GM21381 (cell line): ENCODE measurements at regions not wholly inside any gene's neighbourhood (a gene's known extent, or its start where the extent isn't known, plus 50 kb on each side); places are given as distances from the start of the nearest gene placed in this dataset.

ENCODE experiments used
- ATAC-seq: cut with Tn5 transposase; IDR thresholded peaks from one replicate; pipeline ENCODE4 v1.9.1; 2021; ENCODE audit warnings: mild to moderate bottlenecking, moderate library complexity; ENCODE audit not compliant: unreplicated experiment

DNA sequence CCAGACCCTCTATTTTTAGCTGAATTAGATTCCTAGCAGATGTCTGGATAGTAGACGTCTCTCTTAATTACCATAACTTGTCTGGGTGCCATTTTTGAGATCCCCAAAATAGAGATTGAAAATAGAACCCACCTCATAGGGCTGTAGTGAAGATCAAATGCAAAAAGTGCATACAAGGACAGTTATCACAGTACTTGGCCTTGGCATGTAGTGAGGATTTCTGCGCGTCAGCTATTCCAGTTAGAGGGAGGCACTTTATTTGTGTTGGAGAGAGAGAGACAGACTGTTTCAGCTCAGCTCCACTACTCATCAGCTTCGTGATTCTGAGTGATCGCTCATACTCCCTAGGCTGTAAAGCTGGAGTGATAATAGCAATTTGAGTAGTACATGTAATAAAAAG is 59.6 kb upstream of the CDH13 start:
- ATAC-seq: no peak

DNA sequence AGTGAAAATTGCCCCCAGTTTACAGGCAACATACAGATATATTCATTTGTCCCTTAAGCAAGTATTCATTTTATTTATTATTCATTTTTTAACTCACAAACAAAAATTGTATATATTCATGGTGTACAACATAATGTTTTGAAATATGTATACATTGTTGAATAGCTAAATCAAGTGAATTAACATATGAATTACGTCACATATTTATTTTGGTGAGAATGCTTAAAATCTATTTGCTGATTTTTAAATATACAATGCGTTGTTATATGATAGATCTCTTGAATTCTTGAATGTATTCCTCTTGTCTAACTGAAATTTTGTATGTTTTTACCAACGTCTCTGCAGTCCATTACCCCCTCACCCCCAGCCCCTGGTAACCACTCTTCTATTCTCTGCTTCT is 63.4 kb upstream of the CDH13 start:
- ATAC-seq: no peak

DNA sequence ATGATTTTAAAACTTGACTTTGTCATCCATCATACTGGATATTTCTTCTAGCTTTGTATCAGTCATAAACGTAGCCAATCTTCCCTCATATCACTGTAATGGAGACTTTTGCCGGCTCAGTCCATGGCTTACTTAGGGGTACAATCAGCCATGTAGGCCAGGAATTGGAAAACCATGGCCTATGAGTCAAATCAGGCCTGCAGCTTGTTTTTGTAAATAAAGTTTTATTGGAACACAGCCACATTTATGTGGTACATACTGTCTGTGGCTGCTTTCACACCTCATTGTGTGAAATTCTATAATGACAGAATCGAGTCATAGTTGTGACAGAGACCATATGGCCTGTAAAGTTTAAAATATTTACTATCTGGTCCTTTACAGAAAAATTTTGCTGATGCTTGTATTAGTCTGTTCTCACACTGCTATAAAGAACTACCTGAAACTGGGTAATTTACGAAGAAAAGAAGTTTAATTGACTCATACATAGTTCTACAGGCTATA is 64.5 kb upstream of the CDH13 start:
- ATAC-seq: no peak

DNA sequence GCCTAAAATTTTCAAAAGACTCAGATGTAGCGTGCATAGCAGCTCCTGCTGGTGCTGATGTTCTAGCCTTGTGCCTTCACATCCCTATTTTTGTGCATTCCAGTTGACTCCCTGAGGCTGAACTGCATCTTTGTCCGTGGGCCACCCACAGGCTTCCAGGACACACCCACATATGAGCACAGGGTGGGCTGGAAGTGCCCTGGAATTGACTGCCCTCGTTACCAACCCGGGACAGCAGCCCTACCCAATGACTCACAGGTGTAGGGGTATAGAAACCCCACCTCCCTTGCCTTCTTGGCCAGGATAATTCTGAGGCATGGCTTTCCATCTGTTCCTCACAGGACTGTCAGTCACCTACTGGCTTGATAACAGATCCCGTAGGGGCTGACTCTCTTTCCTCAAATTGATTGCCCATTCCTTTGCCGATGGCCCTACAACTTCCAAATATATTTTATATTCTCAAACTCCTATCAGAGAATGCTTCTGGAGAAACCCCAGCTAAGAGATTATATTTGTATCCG is 65.9 kb upstream of the CDH13 start:
- ATAC-seq: no peak

DNA sequence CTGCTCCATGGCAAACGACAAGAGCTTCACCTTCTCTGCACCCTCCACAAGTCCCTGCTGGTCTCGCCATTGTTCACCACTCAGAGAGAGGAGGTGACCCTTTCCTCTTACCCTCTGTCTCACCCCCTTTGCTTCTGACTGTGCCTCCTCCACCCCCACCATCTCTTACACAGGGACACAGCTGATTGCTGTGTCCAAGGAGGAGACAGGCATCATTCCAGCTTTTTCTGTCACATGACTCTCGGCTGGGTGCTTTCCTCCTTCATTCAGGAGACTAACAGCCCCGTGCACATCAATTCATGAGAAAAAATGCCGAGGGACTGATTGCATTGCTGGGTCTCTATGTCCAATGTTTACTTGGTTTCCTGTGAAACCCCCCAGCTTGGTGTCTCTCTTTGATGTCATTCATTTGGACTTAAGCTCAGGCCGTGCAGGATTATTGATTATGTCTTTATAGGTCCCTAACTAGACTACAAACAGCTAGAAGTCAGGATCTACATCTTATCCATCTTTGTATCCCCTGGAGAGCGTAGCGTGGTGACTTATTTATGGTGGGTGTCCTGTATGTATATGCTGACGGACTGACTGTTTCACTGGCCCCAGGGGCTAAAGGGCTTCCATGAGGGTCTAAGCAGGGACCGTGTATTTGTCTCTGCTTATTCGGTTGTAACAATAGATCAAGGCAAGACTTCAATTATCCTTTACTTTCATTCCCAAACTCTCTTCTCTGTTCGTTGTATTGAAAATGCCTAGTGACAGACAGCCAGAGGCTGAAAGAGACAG is 82.2 kb upstream of the CDH13 start:
- no peak for ATAC-seq

DNA sequence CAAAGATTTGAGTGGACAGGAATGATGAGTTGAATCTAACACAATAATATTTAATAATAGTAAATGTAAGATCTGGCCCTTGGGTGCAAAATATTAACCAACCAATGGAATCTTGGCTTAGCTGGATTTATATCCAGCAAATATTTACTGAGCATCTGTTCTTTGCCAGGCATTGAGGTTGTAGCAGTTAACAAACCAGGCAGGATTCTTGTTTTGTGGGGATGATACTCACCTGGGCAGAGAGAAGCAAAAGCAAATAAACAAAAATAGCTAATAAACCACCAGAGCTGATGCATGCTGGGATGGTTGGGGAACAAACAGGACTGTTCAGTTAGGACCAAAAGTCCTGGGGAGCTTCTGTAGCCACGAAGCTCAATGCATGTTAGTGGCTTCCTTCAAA is 84.1 kb upstream of the CDH13 start:
- no peak for ATAC-seq

DNA sequence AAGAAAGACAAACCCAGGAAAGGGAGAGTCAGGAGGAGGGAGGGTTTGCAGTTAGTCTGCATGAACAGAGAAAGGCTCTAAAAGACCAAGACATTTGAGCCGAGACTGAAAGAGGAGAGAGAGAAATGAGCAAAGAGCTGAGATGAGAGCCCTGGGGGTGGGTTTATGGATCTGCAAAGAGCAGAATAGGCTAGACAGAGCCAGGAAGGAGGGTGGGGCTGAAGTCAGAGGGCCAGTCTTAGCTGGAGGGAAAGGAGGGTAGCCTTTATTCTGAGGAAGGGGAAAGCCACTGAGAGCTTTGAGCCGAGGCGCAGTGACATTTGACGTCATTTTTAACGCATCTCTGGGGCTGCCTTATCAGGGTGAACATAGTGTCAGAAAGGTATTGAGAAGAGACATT is 85.7 kb upstream of the CDH13 start:
- no peak for ATAC-seq

DNA sequence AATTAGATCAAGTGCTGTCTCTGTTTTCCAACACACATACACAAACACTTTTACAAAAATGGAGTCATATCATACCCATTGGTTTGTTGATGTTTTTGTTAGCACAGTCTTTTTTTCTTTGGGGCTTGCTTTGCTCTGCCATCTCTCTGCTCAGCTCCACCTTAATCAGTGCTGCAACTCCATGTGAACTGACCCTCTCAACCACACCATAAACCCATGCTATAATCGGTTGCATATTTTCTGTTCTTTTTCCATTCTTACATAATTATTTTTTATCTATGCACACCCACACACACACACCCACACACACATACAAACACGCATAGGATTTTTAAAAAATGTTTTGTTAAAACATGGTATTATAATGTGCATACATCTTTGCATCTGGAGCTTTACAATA is 91.0 kb upstream of the CDH13 start:
- no peak for ATAC-seq

DNA sequence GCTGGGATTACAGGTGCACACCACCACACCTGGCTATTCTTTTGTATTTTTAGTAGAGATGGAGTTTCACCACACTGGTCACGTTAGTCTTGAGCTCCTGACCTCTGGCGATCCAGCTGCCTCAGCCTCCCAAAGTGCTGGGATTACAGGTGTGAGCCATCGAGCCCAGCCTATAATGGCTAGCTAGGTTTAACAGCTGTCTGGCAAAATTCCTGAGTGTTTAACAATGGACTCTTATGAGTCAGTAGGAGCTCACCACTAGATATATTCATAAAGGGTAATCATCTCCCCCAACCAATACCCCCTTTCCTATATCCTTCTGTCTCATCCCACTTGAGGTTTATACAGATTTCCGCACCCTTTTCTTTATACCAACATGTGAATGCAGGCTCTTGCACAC is 91.5 kb upstream of the CDH13 start:
- ATAC-seq: no peak

DNA sequence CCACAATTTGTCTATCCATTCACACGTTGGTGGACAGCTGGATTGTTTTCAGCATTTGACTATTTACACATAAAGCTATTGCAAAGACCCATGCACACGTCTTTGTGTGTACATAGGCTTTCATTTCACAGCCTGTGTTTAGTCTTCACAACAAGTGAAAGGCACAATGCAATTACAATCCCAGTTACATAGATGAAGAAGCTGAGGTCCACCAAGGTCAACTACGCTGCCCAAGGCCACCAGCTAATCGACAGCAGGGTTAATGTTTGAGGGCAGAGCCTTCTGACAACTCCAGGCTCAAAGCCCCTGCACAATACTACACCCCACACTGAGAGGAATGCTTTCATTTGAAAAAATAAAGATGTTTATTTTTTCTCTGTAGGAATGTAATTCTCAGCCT is 93.6 kb upstream of the CDH13 start:
- ATAC-seq: no peak

DNA sequence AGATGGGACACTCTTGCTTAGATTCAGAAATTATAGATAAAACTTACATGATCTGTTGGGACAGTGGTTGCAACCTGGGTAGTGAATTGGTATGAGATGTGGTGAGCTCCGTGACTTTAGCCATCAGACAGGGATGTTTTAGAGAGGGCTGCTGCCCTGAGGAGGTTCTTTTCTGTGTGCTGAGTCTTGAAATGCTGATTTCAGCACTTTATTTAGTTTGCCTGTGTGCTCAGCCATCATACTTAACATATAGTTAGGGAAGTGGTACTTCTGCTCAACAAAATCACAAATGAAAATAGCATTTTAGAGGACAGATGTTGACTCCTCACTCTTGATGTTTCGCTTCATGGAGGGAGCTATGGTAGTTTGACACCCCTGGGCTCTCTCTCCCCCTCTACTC is 95.9 kb upstream of the CDH13 start:
- no peak for ATAC-seq

DNA sequence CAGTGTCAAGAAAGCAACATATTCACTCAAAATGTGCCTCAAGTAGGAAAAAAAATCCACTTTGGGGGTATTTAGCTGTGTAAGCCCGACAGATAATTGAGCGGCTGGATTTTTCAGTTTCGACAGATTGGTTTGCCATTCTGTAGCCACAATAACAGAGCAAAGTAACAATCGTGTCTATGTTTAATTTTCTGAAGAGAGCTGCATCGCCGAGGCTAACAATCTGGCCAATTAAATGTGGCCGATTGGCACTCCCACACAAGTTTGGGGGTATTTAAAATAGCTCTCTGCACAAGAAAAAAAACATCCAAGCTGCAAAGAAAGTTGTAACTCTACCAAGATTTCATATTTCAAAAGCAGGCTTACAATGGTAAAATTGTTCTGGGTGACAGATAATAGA is 99.7 kb upstream of the CDH13 start:
- no peak for ATAC-seq

DNA sequence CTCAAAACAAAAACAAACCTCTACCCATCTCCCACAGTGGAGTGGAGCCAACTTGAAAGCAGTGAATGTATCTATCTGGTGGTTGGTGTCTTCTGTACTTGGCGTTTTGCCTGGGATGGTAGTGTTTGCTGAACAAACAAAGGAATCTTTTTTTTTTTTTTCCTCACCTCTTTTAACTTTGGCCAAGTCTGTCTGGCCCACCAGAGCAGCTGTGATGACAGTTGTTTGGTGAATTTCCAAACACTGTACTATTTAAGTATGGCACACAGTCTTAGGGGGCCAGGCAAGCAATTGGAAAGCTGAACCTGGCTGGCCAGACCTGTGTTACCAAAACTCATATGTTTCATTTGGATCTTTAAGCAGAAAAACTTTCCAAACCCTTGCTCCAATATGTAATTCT is 101.8 kb upstream of the CDH13 start:
- no peak for ATAC-seq

DNA sequence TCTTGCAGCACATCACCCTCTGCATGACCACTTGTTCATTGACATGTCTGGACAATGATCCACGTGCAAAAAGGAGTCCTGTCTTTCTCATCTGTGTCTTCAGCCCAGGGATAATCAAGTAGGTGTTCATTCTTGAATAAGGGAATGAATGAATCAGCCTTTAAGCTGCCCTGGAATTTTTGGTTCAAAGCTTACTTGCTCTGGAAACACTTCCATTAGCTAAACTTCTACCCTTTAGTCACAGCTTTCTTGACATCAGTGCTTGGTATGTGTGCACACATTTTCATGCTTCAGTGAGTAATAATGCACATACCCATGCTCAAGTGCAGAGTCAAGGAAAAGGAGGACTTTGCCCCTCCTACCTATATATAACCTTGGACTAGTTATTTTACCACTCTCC is 103.0 kb upstream of the CDH13 start:
- no peak for ATAC-seq

DNA sequence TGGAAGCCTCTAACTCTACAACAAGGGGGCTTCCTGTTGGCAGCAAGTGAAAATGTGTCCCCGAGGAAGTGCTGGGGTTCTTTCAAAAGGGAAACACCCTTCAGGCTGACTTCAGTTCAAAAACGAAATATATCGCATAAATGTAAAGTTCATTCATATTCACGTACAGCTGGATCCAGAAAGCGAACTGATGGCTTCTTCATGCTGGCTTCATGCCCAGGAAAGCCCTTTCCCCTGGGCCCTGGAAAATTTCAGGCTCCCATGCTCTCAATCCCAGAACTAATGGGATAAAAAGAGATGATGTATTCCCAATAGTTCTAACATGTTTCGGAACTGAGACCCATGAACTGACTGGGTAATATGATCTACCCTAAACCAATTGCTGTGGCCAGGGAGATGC is 104.7 kb upstream of the CDH13 start:
- ATAC-seq: no peak

DNA sequence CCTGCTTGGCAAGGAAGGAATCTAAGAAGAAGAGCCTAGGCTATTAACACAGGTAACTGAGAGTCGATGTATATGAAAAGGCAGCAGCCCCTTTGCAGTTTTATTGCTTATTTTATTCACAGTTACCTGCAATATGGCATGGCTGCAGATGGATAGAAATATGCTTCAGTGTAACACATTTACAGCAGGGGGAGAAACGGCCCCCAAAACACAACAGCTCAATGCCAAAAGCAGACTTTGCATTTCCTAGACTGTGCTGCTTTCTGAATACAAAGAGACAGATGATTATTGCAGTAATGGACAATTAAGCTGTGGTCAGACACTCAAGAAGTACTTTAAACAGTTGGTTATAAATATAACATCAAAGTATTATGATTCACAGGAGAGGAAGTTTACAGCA is 108.0 kb upstream of the CDH13 start:
- ATAC-seq: no peak

DNA sequence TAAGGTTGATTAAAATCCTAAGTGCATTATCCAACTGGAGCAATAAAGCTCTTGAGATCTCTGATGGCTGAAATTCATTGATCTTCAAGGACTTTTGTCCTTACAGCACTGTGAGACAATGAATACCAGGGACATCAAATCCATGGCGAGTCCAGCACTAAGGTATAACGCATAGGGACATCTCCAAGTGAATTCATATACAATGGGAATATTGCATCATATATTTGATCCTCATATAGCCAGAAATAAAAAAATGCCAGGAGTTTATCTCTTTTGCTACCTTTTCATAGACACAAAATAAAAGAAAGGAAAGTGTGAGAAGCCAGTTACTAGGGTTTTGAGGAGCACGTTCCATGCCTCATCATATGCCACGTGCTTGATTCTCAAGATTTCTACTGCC is 112.5 kb upstream of the CDH13 start:
- no peak for ATAC-seq

DNA sequence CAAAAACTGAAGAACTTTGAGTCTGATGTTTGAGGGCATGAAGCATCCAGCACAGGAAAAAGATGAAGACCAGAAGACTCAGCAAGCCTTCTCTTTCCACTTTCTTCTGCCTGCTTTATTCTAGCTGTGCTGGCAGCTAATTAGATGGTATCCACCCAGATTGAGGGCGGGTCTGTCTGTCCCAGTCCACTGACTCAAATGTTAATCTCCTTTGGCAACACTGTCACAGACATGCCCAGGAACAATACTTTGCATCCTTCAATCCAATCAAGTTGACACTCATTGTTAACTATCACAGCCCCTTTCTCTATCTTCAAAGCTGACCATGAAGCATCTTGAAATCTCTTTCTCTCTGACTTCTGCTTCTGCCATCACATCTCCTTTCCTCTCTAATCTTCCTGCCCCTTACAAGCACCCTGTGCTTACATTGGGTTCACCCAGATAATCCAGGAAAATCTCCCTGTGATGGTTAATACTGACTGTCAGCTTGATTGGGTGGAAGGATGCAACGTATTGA is 115.9 kb upstream of the CDH13 start:
- ATAC-seq: no peak

DNA sequence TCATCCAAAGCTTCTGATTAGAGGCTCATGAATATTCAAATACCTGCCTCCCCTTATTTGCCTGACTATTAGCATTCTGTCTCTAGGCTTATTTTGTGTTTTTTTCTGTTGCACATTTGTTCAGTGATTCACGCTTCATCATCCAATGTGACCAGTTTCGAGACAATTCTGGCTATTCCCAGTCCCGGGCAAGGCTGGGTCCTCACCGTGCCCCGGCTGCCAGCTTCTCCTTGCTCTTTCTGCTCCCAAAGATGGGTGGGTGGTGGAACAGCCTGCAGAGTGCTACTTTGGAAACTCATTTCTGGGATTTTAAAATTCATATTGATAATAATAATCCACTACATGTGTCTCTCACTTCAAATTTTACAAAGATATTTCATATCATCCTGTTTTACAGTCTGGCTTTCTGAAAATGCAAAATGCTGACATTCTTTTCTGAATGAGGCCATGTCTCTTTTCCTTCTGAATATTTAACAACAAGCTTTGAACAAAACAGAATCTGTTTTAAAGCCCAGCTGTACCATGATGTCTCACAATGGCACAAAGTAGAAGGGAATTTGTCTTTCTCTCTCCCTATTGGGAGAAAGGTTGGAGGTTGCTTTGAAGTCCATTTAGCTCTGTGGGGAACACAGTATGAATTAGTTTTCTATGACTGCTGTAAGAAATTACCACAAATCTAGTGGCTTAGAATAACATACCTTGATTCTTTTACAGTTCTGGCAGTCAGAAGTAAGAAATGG is 116.9 kb upstream of the CDH13 start:
- ATAC-seq: no peak

DNA sequence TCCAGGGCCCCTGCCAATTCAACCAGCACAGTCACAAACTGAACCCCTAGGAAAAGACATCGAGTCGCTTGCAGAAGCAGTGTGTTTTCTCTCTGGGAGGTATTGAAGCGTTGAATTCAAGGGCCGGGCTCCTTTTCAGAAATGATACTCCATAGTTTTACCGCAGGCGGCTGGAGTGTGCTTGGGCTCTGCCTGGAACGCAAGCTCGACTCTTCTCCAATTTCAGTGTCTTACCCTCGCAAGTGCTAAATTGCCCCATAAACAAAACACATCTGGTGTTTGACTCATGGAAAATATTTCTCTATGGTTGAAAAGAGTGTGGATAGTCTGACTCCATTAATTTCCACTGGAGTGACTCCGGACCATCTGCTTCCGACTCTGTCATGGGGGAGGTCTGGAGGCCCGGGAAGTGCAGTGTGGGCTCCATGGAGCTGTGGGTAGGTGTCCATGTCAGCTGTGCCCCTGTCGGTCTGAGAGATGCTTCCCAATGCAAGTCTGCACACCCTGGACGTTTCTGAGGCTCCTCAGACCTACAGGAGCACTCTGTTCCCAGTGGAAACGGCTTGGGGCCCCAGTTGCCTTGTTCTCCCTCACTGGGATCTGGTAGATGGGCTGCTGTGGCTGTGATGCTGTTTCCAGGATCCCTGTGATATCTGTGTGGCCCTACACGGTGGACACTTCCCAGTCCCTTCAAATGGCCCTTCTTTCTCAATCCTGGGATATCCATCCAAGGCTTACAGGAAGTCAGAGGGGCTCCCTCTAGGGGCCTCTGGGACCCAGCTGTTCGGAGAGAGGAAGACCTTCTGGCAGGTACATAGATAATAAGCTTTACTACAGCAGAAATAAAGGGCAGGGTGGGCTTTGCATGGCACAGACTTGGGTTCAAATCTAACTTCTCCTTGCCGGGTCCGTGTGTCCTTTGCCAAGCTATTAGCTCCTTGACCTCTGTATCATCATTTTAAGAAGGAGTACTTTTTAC is 119.8 kb upstream of the CDH13 start:
- ATAC-seq: no peak

DNA sequence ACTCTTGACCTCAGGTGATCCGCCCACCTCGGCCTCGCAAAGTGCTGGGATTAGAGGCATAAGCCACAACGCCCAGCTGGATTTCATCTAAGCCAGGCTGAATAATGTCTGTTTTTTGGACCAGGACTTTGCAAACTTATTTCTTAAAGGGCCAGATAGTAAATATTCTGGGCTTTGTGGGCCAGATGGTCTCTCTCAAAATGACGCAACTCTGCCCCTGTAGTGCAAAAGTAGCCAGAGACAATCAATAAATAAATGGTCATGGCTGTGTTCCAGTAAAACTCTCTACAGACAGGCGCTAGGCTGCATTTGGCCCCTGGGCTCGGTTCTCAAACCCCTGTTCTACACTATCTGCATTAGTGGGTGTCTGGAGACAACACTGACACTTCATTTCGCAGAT is 121.9 kb upstream of the CDH13 start:
- ATAC-seq: no peak
